Fibroblast of mammary gland (primary cell): ENCODE measurements at regions not wholly inside any gene's neighbourhood (a gene's known extent, or its start where the extent isn't known, plus 50 kb on each side); places are given as distances from the start of the nearest gene placed in this dataset.

Experiments used
- DNase-seq: peaks from one replicate; pipeline ENCODE4 v3.0.0-alpha.2; 2010; ENCODE audit warnings: low read depth
- H3K4me3 ChIP-seq: 2 replicates; pipeline ENCODE4 v1.5.1; 2011; ENCODE audit warnings: low read depth, mild to moderate bottlenecking, low read length, moderate library complexity; ENCODE audit not compliant: control insufficient read depth
- CTCF ChIP-seq: conservative IDR thresholded peaks from 2 replicates; pipeline ENCODE4 v1.5.1; 2011; ENCODE audit warnings: low read depth, low read length, inconsistent platforms; ENCODE audit not compliant: control insufficient read depth, insufficient read depth

- H3K4me3 ChIP-seq, result no peak overlapping the region
- DNase-seq, result peak; percentile 58
- TF ChIP-seq CTCF, result no peak
Measured at GRCh38 chr20:43389211-43389610, 68.5 kb upstream of the SRSF6 start.

GRCh38 chr20:43388268-43389002 lies 69.3 kb upstream of the SRSF6 start:
- DNase-seq, result peak; percentile 82
- no peak overlapping the region for H3K4me3 ChIP-seq
- TF ChIP-seq CTCF, result no peak

GRCh38 chr20:43387737-43388136 lies 70.0 kb upstream of the SRSF6 start:
- no peak overlapping the region for H3K4me3 ChIP-seq
- no peak for TF ChIP-seq CTCF
- no peak for DNase-seq

GRCh38 chr20:43386878-43387277 lies 70.8 kb upstream of the SRSF6 start:
- no peak for DNase-seq
- TF ChIP-seq CTCF, result no peak
- no peak overlapping the region for H3K4me3 ChIP-seq

GRCh38 chr20:43385914-43386313 lies 71.8 kb upstream of the SRSF6 start:
- no peak for TF ChIP-seq CTCF
- H3K4me3 ChIP-seq, result no peak overlapping the region
- DNase-seq, result no peak

- no peak overlapping the region for H3K4me3 ChIP-seq
- no peak for DNase-seq
- no peak for TF ChIP-seq CTCF
Measured at GRCh38 chr20:43384101-43384940, 73.4 kb upstream of the SRSF6 start.
